H9 (cell line): ENCODE measurements at regions not wholly inside any gene's neighbourhood (a gene's known extent, or its start where the extent isn't known, plus 50 kb on each side); places are given as distances from the start of the nearest gene placed in this dataset.

Experiments used
- DNase-seq: peaks from one replicate; pipeline ENCODE4 v3.0.0-alpha.2; 2017
- H2AFZ ChIP-seq: one replicate; pipeline ENCODE4 v1.6.1; 2013; ENCODE audit warnings: mild to moderate bottlenecking, low read length, control low read depth, moderate library complexity
- H2AK5ac ChIP-seq: 2 replicates; pipeline ENCODE4 v1.6.1; 2013; ENCODE audit warnings: low read length, control low read depth, mixed read lengths; ENCODE audit not compliant: insufficient read length
- H2BK120ac ChIP-seq: one replicate; pipeline ENCODE4 v1.6.1; 2013; ENCODE audit warnings: low read depth, mild to moderate bottlenecking, low read length, control low read depth, inconsistent platforms; ENCODE audit not compliant: poor library complexity, severe bottlenecking
- H2BK12ac ChIP-seq: 2 replicates; pipeline ENCODE4 v1.6.1; 2013; ENCODE audit warnings: low read length, control low read depth, mixed read lengths, low read depth; ENCODE audit not compliant: insufficient read length
- H2BK15ac ChIP-seq: 2 replicates; pipeline ENCODE4 v1.6.1; 2013; ENCODE audit warnings: low read depth, low read length, control low read depth
- H2BK20ac ChIP-seq: one replicate; pipeline ENCODE4 v1.6.1; 2013; ENCODE audit warnings: low read depth, mild to moderate bottlenecking, low read length, control low read depth, inconsistent platforms; ENCODE audit not compliant: poor library complexity, severe bottlenecking
- H2BK5ac ChIP-seq: 2 replicates; pipeline ENCODE4 v1.6.1; 2013; ENCODE audit warnings: low read length, control low read depth, mixed read lengths; ENCODE audit not compliant: insufficient read length
- H3K14ac ChIP-seq: 2 replicates; pipeline ENCODE4 v1.6.1; 2013; ENCODE audit warnings: low read length, control low read depth; ENCODE audit not compliant: insufficient read depth
- H3K18ac ChIP-seq: 2 replicates; pipeline ENCODE4 v1.6.1; 2013; ENCODE audit warnings: low read depth, mild to moderate bottlenecking, mixed read lengths, low read length, control low read depth; ENCODE audit not compliant: insufficient read length
- H3K23ac ChIP-seq: 2 replicates; pipeline ENCODE4 v1.6.1; 2013; ENCODE audit warnings: low read length, control low read depth, mixed read lengths, low read depth; ENCODE audit not compliant: insufficient read length
- H3K23me2 ChIP-seq: 2 replicates; pipeline ENCODE4 v1.6.1; 2013; ENCODE audit warnings: low read depth, mild to moderate bottlenecking, mixed read lengths, low read length, control low read depth; ENCODE audit not compliant: insufficient read length, poor library complexity, severe bottlenecking
- H3K27ac ChIP-seq: 2 replicates; pipeline ENCODE4 v1.5.1; 2013; ENCODE audit warnings: low read length, control low read depth, mixed read lengths, low read depth; ENCODE audit not compliant: insufficient read length
- H3K27me3 ChIP-seq: 2 replicates; pipeline ENCODE4 v1.6.1; 2013; ENCODE audit warnings: low read length, control low read depth, inconsistent platforms; ENCODE audit not compliant: insufficient read depth
- H3K4ac ChIP-seq: 2 replicates; pipeline ENCODE4 v1.6.1; 2013; ENCODE audit warnings: low read depth, mild to moderate bottlenecking, control low read depth, inconsistent platforms, low read length, moderate library complexity
- H3K4me1 ChIP-seq: 2 replicates; pipeline ENCODE4 v1.6.1; 2013; ENCODE audit warnings: low read length, control low read depth, inconsistent platforms; ENCODE audit not compliant: insufficient read depth
- H3K4me2 ChIP-seq: 2 replicates; pipeline ENCODE4 v1.6.1; 2013; ENCODE audit warnings: low read length, control low read depth, mixed read lengths; ENCODE audit not compliant: insufficient read length, insufficient read depth
- H3K56ac ChIP-seq: 2 replicates; pipeline ENCODE4 v1.6.1; 2013; ENCODE audit warnings: low read depth, mild to moderate bottlenecking, mixed read lengths, low read length, control low read depth; ENCODE audit not compliant: insufficient read length
- H3K79me1 ChIP-seq: 2 replicates; pipeline ENCODE4 v1.6.1; 2013; ENCODE audit warnings: low read depth, mild to moderate bottlenecking, moderate library complexity, low read length, control low read depth, inconsistent platforms; ENCODE audit not compliant: insufficient read depth, poor library complexity, severe bottlenecking
- H3K79me2 ChIP-seq: 2 replicates; pipeline ENCODE4 v1.6.1; 2013; ENCODE audit warnings: low read length, control low read depth, inconsistent platforms; ENCODE audit not compliant: insufficient read depth
- H3K9ac ChIP-seq: 2 replicates; pipeline ENCODE4 v1.6.1; 2013; ENCODE audit warnings: low read length, control low read depth, mixed read lengths; ENCODE audit not compliant: insufficient read length; ENCODE audit errors: extremely low read depth
- H3K9me3 ChIP-seq: one replicate; pipeline ENCODE4 v1.6.1; 2013; ENCODE audit warnings: low read depth, low read length, inconsistent platforms; ENCODE audit not compliant: control insufficient read depth
- H3T11ph ChIP-seq: one replicate; pipeline ENCODE4 v1.6.1; 2013; ENCODE audit warnings: mild to moderate bottlenecking, low read length, control low read depth, inconsistent platforms
- H4K20me1 ChIP-seq: one replicate; pipeline ENCODE4 v1.6.1; 2013; ENCODE audit not compliant: control insufficient read depth, insufficient read length, insufficient read depth
- H4K5ac ChIP-seq: 2 replicates; pipeline ENCODE4 v1.6.1; 2013; ENCODE audit warnings: low read depth, mild to moderate bottlenecking, mixed read lengths, low read length, control low read depth; ENCODE audit not compliant: insufficient read length
- H4K8ac ChIP-seq: replicated peaks from 2 replicates; pipeline ENCODE4 v1.6.1; 2013; ENCODE audit warnings: low read length, control low read depth, mixed read lengths, low read depth; ENCODE audit not compliant: insufficient read length
- H4K91ac ChIP-seq: 2 replicates; pipeline ENCODE4 v1.6.1; 2013; ENCODE audit warnings: low read depth, mild to moderate bottlenecking, moderate library complexity, mixed read lengths, low read length, control low read depth; ENCODE audit not compliant: insufficient read length
- H3K27ac Mint-ChIP-seq, 3 experiments: 2 replicates in 2 of 3; 3 replicates in 1 of 3; pipeline ENCODE4 v1.8.0; 2020 to 2021; ENCODE audit warnings: mixed read lengths in 3 of 3, mild to moderate bottlenecking in 1 of 3, moderate library complexity in 1 of 3
- H3K27me3 Mint-ChIP-seq: 2 replicates; pipeline ENCODE4 v1.8.0; 2021; ENCODE audit warnings: low read depth, mild to moderate bottlenecking, moderate library complexity, mixed read lengths
- H3K36me3 Mint-ChIP-seq, 3 experiments: 2 replicates in 2 of 3; 3 replicates in 1 of 3; pipeline ENCODE4 v1.8.0; 2020 to 2021; ENCODE audit warnings: low read depth in 3 of 3, mixed read lengths in 3 of 3; ENCODE audit not compliant: insufficient read depth in 1 of 3
- H3K4me1 Mint-ChIP-seq, 2 experiments: 2 replicates each; pipeline ENCODE4 v1.8.0; 2020; ENCODE audit warnings: mixed read lengths in 2 of 2
- H3K4me3 Mint-ChIP-seq, 2 experiments: 2 replicates in 1 of 2; 3 replicates in 1 of 2; pipeline ENCODE4 v1.8.0; 2020 to 2021; ENCODE audit warnings: mild to moderate bottlenecking in 2 of 2, mixed read lengths in 2 of 2, moderate library complexity in 1 of 2
- H3K9me3 Mint-ChIP-seq, 2 experiments: 2 replicates in 1 of 2; 3 replicates in 1 of 2; pipeline ENCODE4 v1.8.0; 2020; ENCODE audit warnings: mild to moderate bottlenecking in 2 of 2, mixed read lengths in 2 of 2, moderate library complexity in 1 of 2
- TF ChIP-seq, protein P1 (sequence below): fragments of 200-600 bp; sonication (generic); conservative IDR thresholded peaks from 3 replicates; pipeline ENCODE4 v1.8.0; 2021; ENCODE audit warnings: antibody characterized with exemption, mild to moderate bottlenecking

- Mint-ChIP-seq H3K4me1 (peaks cover 9 to 12% of the 10 kb centered on the region in 2 experiments), H3K9me3 (no peaks in the 10 kb centered on the region), H3K4me3 (no peak overlapping the region), H3K27ac (no peak overlapping the region), H3K36me3 (no peaks in the 10 kb centered on the region), H3K27me3 (no peaks in the 10 kb centered on the region)
- Histone ChIP-seq H2BK12ac (no peak overlapping the region), H3K18ac (no peak overlapping the region), H2BK120ac (no peak overlapping the region), H3K4ac (no peak overlapping the region), H3K79me1 (no peaks in the 10 kb centered on the region), H2AFZ (no peak overlapping the region), H4K5ac (no peak overlapping the region), H4K20me1 (no peaks in the 10 kb centered on the region), H2BK20ac (no peak overlapping the region), H3K23me2 (no peaks in the 10 kb centered on the region), H2AK5ac (no peak overlapping the region), H3K14ac (no peak overlapping the region), H4K91ac (no peak overlapping the region), H3K9me3 (no peaks in the 10 kb centered on the region), H3T11ph (no peak overlapping the region), H3K56ac (no peak overlapping the region), H3K23ac (no peak overlapping the region), H2BK15ac (no peak overlapping the region), H3K9ac (no peak overlapping the region), H3K79me2 (no peaks in the 10 kb centered on the region), H4K8ac (no peak overlapping the region), H3K4me2 (no peak overlapping the region), H3K4me1 (peaks cover 4% of the 10 kb centered on the region), H3K27ac (no peak overlapping the region), H3K27me3 (no peaks in the 10 kb centered on the region), H2BK5ac (no peak overlapping the region)
- DNase-seq, result no peak
- TF ChIP-seq, protein P1, sequence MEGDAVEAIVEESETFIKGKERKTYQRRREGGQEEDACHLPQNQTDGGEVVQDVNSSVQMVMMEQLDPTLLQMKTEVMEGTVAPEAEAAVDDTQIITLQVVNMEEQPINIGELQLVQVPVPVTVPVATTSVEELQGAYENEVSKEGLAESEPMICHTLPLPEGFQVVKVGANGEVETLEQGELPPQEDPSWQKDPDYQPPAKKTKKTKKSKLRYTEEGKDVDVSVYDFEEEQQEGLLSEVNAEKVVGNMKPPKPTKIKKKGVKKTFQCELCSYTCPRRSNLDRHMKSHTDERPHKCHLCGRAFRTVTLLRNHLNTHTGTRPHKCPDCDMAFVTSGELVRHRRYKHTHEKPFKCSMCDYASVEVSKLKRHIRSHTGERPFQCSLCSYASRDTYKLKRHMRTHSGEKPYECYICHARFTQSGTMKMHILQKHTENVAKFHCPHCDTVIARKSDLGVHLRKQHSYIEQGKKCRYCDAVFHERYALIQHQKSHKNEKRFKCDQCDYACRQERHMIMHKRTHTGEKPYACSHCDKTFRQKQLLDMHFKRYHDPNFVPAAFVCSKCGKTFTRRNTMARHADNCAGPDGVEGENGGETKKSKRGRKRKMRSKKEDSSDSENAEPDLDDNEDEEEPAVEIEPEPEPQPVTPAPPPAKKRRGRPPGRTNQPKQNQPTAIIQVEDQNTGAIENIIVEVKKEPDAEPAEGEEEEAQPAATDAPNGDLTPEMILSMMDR, result no peak
Observed at GRCh38 chr5:82785456-82785855, 291.7 kb downstream of the TMEM167A start.
